ENCODE measurements at regions not wholly inside any gene's neighbourhood (a gene's known extent, or its start where the extent isn't known, plus 50 kb on each side); places are given as distances from the start of the nearest gene placed in this dataset.

GRCh38 chr7:19973581-19973980 lies 200.2 kb upstream of the TMEM196 start:
- peaks cover 5 to 12% of the 10 kb centered on the region in 2 experiments for H3K4me1 Mint-ChIP-seq
- H2BK5ac ChIP-seq (ENCODE audit: insufficient read length, low read length) = no peak overlapping the region
- no peak overlapping the region for H3K4ac ChIP-seq (ENCODE audit: low read depth, low read length)
- H2BK15ac ChIP-seq (ENCODE audit: low read depth, low read length) = no peak overlapping the region
- no peak overlapping the region for H3K18ac ChIP-seq (ENCODE audit: insufficient read length, low read depth, low read length)
- H2BK20ac ChIP-seq (ENCODE audit: low read depth, low read length, poor library complexity, severe bottlenecking) = no peak overlapping the region
- H4K5ac ChIP-seq (ENCODE audit: insufficient read length, low read depth, low read length) = no peak overlapping the region
- no peak overlapping the region for H3K27ac Mint-ChIP-seq
- H3K9me3 ChIP-seq (ENCODE audit: control insufficient read depth, low read depth, low read length) = no peaks in the 10 kb centered on the region
- H3K23ac ChIP-seq (ENCODE audit: insufficient read length, low read depth, low read length) = no peak overlapping the region
- no CpG with 5 or more reads among the region's 2 CpGs for WGBS (ENCODE audit: extremely low coverage, insufficient read length, low lambda C conversion rate)
- no peaks in the 10 kb centered on the region for H4K20me1 ChIP-seq (ENCODE audit: control insufficient read depth, insufficient read depth, insufficient read length)
- no peak for TF ChIP-seq CTCF (conservative IDR thresholded peaks at IDR 0.05)
- no peak overlapping the region for H2BK12ac ChIP-seq (ENCODE audit: insufficient read length, low read depth, low read length)
- H3K56ac ChIP-seq (ENCODE audit: insufficient read length, low read depth, low read length) = no peak overlapping the region
- no peak overlapping the region for H4K91ac ChIP-seq (ENCODE audit: insufficient read length, low read depth, low read length)
- no peaks in the 10 kb centered on the region for H3K79me2 ChIP-seq (ENCODE audit: insufficient read depth, low read length)
- H3K36me3 Mint-ChIP-seq (ENCODE audit: insufficient read depth in 1 of 3, low read depth in 3 of 3) = peaks cover 0 to 2% (median 0%) of the 10 kb centered on the region in 3 experiments; a peak in 1 of 7 replicates
- no peak overlapping the region for H3K9ac ChIP-seq (ENCODE audit: extremely low read depth, insufficient read length, low read length)
- no peaks in the 10 kb centered on the region for H3K4me1 ChIP-seq (ENCODE audit: insufficient read depth, low read length)
- no peak overlapping the region for H3K4me2 ChIP-seq (ENCODE audit: insufficient read depth, insufficient read length, low read length)
- no peak overlapping the region for H3K14ac ChIP-seq (ENCODE audit: insufficient read depth, low read length)
- H2BK120ac ChIP-seq (ENCODE audit: low read depth, low read length, poor library complexity, severe bottlenecking) = no peak overlapping the region
- H3K9me3 Mint-ChIP-seq = no peaks in the 10 kb centered on the region
- H3K79me1 ChIP-seq (ENCODE audit: insufficient read depth, low read depth, low read length, poor library complexity, severe bottlenecking) = no peaks in the 10 kb centered on the region
- no peak overlapping the region for H3T11ph ChIP-seq (ENCODE audit: low read length)
- no peak overlapping the region for H3K27ac ChIP-seq (ENCODE audit: insufficient read length, low read depth, low read length)
- no peaks in the 10 kb centered on the region for H3K23me2 ChIP-seq (ENCODE audit: insufficient read length, low read depth, low read length, poor library complexity, severe bottlenecking)
- H3K27me3 Mint-ChIP-seq (ENCODE audit: low read depth) = no peaks in the 10 kb centered on the region
- no peak overlapping the region for H3K4me3 Mint-ChIP-seq
- no peak overlapping the region for H2AK5ac ChIP-seq (ENCODE audit: insufficient read length, low read length)
- no peaks in the 10 kb centered on the region for H3K27me3 ChIP-seq (ENCODE audit: insufficient read depth, low read length)
- no peak for DNase-seq
- H4K8ac ChIP-seq (replicated peaks; ENCODE audit: insufficient read length, low read depth, low read length) = no peak overlapping the region
- no peak overlapping the region for H2AFZ ChIP-seq (ENCODE audit: low read length)
